ENCODE measurements at regions not wholly inside any gene's neighbourhood (a gene's known extent, or its start where the extent isn't known, plus 50 kb on each side); places are given as distances from the start of the nearest gene placed in this dataset.

GRCh38 chr5:54766748-54767147, 218.6 kb downstream of the ESM1 start:
- DNase-seq, result no peak

- DNase-seq, result no peak
Measured at GRCh38 chr5:54765165-54766028, 220.0 kb downstream of the ESM1 start.

- DNase-seq, result no peak
Measured at GRCh38 chr5:54764102-54765090, 221.0 kb downstream of the ESM1 start.

GRCh38 chr5:54761213-54761701, 224.1 kb downstream of the ESM1 start:
- no peak for DNase-seq

GRCh38 chr5:54760182-54760935, 225.0 kb downstream of the ESM1 start:
- no peak for DNase-seq

- no peak for DNase-seq
Measured at GRCh38 chr5:54758038-54758437, 227.4 kb downstream of the ESM1 start.

- DNase-seq, result no peak
Measured at GRCh38 chr5:54757541-54757940, 227.9 kb downstream of the ESM1 start.

GRCh38 chr5:54756796-54757402, 228.5 kb downstream of the ESM1 start:
- DNase-seq, result no peak

- no peak for DNase-seq
Measured at GRCh38 chr5:54756301-54756700, 229.1 kb downstream of the ESM1 start.

GRCh38 chr5:54754878-54755277, 230.5 kb downstream of the ESM1 start:
- DNase-seq, result no peak

- DNase-seq, result no peak
Measured at GRCh38 chr5:54754420-54754819, 231.0 kb downstream of the ESM1 start.

- no peak for DNase-seq
Measured at GRCh38 chr5:54753753-54754152, 231.6 kb downstream of the ESM1 start.

- DNase-seq, result no peak
Measured at GRCh38 chr5:54753034-54753433, 232.4 kb downstream of the ESM1 start.

GRCh38 chr5:54748527-54748926, 231.0 kb downstream of the SNX18 start:
- DNase-seq, result no peak

GRCh38 chr5:54746777-54747398, 229.3 kb downstream of the SNX18 start:
- DNase-seq, result no peak

- no peak for DNase-seq
Measured at GRCh38 chr5:54746346-54746745, 228.8 kb downstream of the SNX18 start.

- peak; percentile 13 for DNase-seq
Measured at GRCh38 chr5:54745599-54745998, 228.0 kb downstream of the SNX18 start.

GRCh38 chr5:54743997-54744788, 226.6 kb downstream of the SNX18 start:
- peak; percentile 95 for DNase-seq

- no peak for DNase-seq
Measured at GRCh38 chr5:54743581-54743980, 226.0 kb downstream of the SNX18 start.

GRCh38 chr5:54742417-54742891, 224.9 kb downstream of the SNX18 start:
- DNase-seq, result peak; percentile 33

GRCh38 chr5:54741711-54742110, 224.2 kb downstream of the SNX18 start:
- DNase-seq, result no peak

Measured in hematopoietic multipotent progenitor cell treated with erythropoietin and hydrocortisone succinate and interleukin-3 and kit ligand, for 4 days (in vitro differentiated cells).